ENCODE measurements at regions not wholly inside any gene's neighbourhood (a gene's known extent, or its start where the extent isn't known, plus 50 kb on each side); places are given as distances from the start of the nearest gene placed in this dataset.

DNA sequence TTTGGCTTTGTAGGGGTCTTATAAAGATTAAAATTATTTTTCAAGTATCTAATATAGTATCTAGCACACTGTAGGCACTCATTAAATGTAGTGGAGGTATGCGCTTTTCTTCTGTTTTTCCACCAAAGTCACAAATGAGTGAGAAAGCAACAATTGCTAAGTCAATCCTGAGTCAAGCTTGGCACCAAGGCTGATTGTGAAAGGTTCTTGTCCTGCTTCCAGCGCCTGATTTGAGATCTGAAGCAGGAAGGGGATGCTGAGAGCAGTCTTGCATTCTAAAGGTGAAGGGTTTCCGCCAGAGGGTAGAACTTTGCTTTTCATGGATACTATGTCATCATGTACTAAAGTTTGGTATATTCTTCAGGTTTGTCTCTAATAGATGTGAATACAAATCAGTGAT, 64.9 kb upstream of the DAAM1 start:
- Mint-ChIP-seq H3K4me3 (no peak overlapping the region), H3K4me1 (peaks cover 4% of the 10 kb centered on the region), H3K9me3 (no peaks in the 10 kb centered on the region), H3K36me3 (ENCODE audit: low read depth) (no peaks in the 10 kb centered on the region), H3K27me3 (ENCODE audit: insufficient read depth) (no peaks in the 10 kb centered on the region), H3K27ac (no peak overlapping the region)
- Histone ChIP-seq H3K27me3 (ENCODE audit: control insufficient read depth, insufficient read depth, low read length, poor library complexity, severe bottlenecking) (no peaks in the 10 kb centered on the region), H3K27ac (ENCODE audit: low read depth, low read length) (no peak overlapping the region), H3K4me3 (ENCODE audit: low read length) (no peak overlapping the region), H3K9ac (ENCODE audit: extremely low read depth, low read length, poor library complexity, severe bottlenecking) (no peak overlapping the region), H3K4me1 (ENCODE audit: control insufficient read depth, insufficient read depth, low read length) (no peaks in the 10 kb centered on the region), H3K36me3 (ENCODE audit: control insufficient read depth, insufficient read depth, low read length) (no peaks in the 10 kb centered on the region), H3K9me3 (ENCODE audit: control insufficient read depth, low read length) (no peaks in the 10 kb centered on the region)
- WGBS, 2 experiments (ENCODE audit: insufficient coverage in 1 of 2, insufficient read length in 1 of 2): 88 to 92% methylated on average over 2 to 3 of the region's 3 CpGs
- DNase-seq: no peak
- TF ChIP-seq, protein P1, sequence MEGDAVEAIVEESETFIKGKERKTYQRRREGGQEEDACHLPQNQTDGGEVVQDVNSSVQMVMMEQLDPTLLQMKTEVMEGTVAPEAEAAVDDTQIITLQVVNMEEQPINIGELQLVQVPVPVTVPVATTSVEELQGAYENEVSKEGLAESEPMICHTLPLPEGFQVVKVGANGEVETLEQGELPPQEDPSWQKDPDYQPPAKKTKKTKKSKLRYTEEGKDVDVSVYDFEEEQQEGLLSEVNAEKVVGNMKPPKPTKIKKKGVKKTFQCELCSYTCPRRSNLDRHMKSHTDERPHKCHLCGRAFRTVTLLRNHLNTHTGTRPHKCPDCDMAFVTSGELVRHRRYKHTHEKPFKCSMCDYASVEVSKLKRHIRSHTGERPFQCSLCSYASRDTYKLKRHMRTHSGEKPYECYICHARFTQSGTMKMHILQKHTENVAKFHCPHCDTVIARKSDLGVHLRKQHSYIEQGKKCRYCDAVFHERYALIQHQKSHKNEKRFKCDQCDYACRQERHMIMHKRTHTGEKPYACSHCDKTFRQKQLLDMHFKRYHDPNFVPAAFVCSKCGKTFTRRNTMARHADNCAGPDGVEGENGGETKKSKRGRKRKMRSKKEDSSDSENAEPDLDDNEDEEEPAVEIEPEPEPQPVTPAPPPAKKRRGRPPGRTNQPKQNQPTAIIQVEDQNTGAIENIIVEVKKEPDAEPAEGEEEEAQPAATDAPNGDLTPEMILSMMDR (conservative IDR thresholded peaks at IDR 0.05): no peak

DNA sequence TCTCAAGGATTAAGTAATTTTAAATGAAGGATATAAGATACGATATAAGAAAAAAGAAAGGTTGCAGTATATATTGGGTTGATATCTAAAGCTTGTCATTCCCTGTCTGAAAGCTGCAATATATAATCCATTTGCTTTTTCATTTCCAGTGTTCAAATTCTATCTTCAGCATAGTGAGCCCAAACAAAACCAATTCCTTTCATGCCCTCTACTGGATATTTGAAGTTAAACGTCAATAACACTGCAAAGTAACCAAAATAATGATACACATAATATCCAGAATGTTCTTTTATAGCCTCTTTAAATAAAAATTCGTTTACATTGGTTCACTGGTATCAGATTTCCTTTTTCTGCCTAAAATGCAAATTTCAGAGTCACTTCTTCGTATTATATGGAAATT, 64.5 kb upstream of the DAAM1 start:
- Histone ChIP-seq H3K9ac (ENCODE audit: extremely low read depth, low read length, poor library complexity, severe bottlenecking) (no peak overlapping the region), H3K36me3 (ENCODE audit: control insufficient read depth, insufficient read depth, low read length) (no peaks in the 10 kb centered on the region), H3K9me3 (ENCODE audit: control insufficient read depth, low read length) (no peaks in the 10 kb centered on the region), H3K4me3 (ENCODE audit: low read length) (no peak overlapping the region), H3K4me1 (ENCODE audit: control insufficient read depth, insufficient read depth, low read length) (no peaks in the 10 kb centered on the region), H3K27ac (ENCODE audit: low read depth, low read length) (no peak overlapping the region), H3K27me3 (ENCODE audit: control insufficient read depth, insufficient read depth, low read length, poor library complexity, severe bottlenecking) (no peaks in the 10 kb centered on the region)
- DNase-seq: no peak
- H3K4me3 Mint-ChIP-seq: no peak overlapping the region
- H3K4me1 Mint-ChIP-seq: peaks cover 3% of the 10 kb centered on the region
- no peaks in the 10 kb centered on the region for H3K9me3 Mint-ChIP-seq
- WGBS, 2 experiments (ENCODE audit: insufficient coverage in 1 of 2, insufficient read length in 1 of 2): 57% methylated on average over 4 of the region's 4 CpGs; no CpG with 5 or more reads in 1 of the 2 experiments
- TF ChIP-seq, protein P1 (conservative IDR thresholded peaks at IDR 0.05): peak; percentile 65
- H3K36me3 Mint-ChIP-seq (ENCODE audit: low read depth): no peaks in the 10 kb centered on the region
- no peak overlapping the region for H3K27ac Mint-ChIP-seq
- H3K27me3 Mint-ChIP-seq (ENCODE audit: insufficient read depth): no peaks in the 10 kb centered on the region

DNA sequence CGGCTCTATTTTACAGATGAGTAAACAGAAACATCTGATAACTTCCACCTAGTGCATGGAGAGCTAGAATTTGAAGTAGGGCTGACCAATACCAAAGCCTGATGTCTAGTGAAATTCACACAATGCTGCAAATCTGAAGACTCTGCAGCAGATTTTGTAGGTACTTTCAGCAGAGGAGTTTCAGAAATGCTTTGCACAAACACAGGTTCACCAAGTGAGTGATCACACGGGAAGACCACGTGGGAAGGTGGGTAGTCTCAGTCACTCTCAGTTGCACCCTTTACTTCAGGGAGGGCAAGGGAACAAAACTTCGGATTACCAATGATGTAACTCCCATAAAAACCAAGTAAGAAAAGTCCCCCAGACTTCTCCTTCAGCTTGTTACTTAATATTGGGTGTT, 63.3 kb upstream of the DAAM1 start:
- Mint-ChIP-seq H3K4me3 (no peak overlapping the region), H3K27ac (no peak overlapping the region), H3K36me3 (ENCODE audit: low read depth) (no peaks in the 10 kb centered on the region), H3K27me3 (ENCODE audit: insufficient read depth) (no peaks in the 10 kb centered on the region), H3K9me3 (no peaks in the 10 kb centered on the region), H3K4me1 (no peaks in the 10 kb centered on the region)
- H3K27ac ChIP-seq (ENCODE audit: low read depth, low read length): no peak overlapping the region
- H3K36me3 ChIP-seq (ENCODE audit: control insufficient read depth, insufficient read depth, low read length): no peaks in the 10 kb centered on the region
- TF ChIP-seq, protein P1 (conservative IDR thresholded peaks at IDR 0.05): no peak
- no peak overlapping the region for H3K9ac ChIP-seq (ENCODE audit: extremely low read depth, low read length, poor library complexity, severe bottlenecking)
- H3K4me1 ChIP-seq (ENCODE audit: control insufficient read depth, insufficient read depth, low read length): no peaks in the 10 kb centered on the region
- WGBS, 2 experiments (ENCODE audit: insufficient coverage in 1 of 2, insufficient read length in 1 of 2): 90% methylated on average over 2 to 4 of the region's 4 CpGs
- H3K27me3 ChIP-seq (ENCODE audit: control insufficient read depth, insufficient read depth, low read length, poor library complexity, severe bottlenecking): no peaks in the 10 kb centered on the region
- no peak overlapping the region for H3K4me3 ChIP-seq (ENCODE audit: low read length)
- H3K9me3 ChIP-seq (ENCODE audit: control insufficient read depth, low read length): no peaks in the 10 kb centered on the region
- no peak for DNase-seq

Data from endodermal cell (in vitro differentiated cells).